B cell (primary cell): ENCODE measurements at regions not wholly inside any gene's neighbourhood (a gene's known extent, or its start where the extent isn't known, plus 50 kb on each side); places are given as distances from the start of the nearest gene placed in this dataset.

ENCODE experiments used
- ATAC-seq: fragments of 200-7000 bp; cut with Tn5 transposase; one replicate; pipeline ENCODE4 v1.10.0; 2021; ENCODE audit warnings: low read depth, mild to moderate bottlenecking, moderate number of reproducible peaks, moderate library complexity
- CTCF ChIA-PET: fragments of 350-600 bp; sonication (Branson Sonifier 250); formaldehyde crosslinking; loops from one replicate; lab custom pipeline; 2021; ENCODE audit warnings: antibody characterized with exemption, inconsistent platforms; lab: Charles Lee
- POLR2A ChIA-PET: fragments of 350-600 bp; sonication (Branson Sonifier 250); formaldehyde crosslinking; loops from one replicate; lab custom pipeline; 2021; ENCODE audit warnings: antibody characterized with exemption; lab: Charles Lee
- DNase-seq: peaks from one replicate; pipeline ENCODE4 v3.0.0; 2013
- H2AFZ ChIP-seq: 2 replicates; pipeline ENCODE4 v1.6.1; 2012; ENCODE audit warnings: mild to moderate bottlenecking, low read depth, low read length; ENCODE audit not compliant: insufficient read depth, poor library complexity, severe bottlenecking
- H3K27ac ChIP-seq, 2 donors: 1 replicate in 1 of 2; 2 replicates in 1 of 2; pipeline ENCODE4 v1.5.1; 2012 to 2013; ENCODE audit warnings: low read length in 2 of 2, mild to moderate bottlenecking in 2 of 2, moderate library complexity in 1 of 2
- H3K27me3 ChIP-seq, 4 experiments: fragments of 200-600 bp in 1 of 4; sonication (generic) in 1 of 4; replicated peaks in 1 of 4; 1 replicate in 2 of 4; 2 replicates in 2 of 4; pipeline versions ENCODE4 v1.6.1 to v1.7.0; 2013 to 2016; ENCODE audit warnings: low read length in 3 of 4, mild to moderate bottlenecking in 2 of 4, mixed read lengths in 1 of 4, moderate library complexity in 1 of 4; ENCODE audit not compliant: insufficient read depth in 4 of 4, control insufficient read depth in 3 of 4; ENCODE audit errors: control extremely low read depth in 1 of 4
- H3K36me3 ChIP-seq, 2 experiments: replicated peaks in 1 of 2; 1 replicate in 1 of 2; 2 replicates in 1 of 2; pipeline versions ENCODE4 v1.6.1 to v1.7.1; 2013; ENCODE audit warnings: low read length in 1 of 2; ENCODE audit not compliant: insufficient read depth in 2 of 2, control insufficient read depth in 1 of 2; ENCODE audit errors: control extremely low read depth in 1 of 2, extremely low read depth in 1 of 2
- H3K4me1 ChIP-seq, 2 donors: fragments of 200-600 bp in 1 of 2; sonication (generic) in 1 of 2; 1 replicate in 1 of 2; 2 replicates in 1 of 2; pipeline versions ENCODE4 v1.5.1 to v1.6.1; 2013 to 2017; ENCODE audit warnings: low read length in 2 of 2; ENCODE audit not compliant: control insufficient read depth in 2 of 2, insufficient read depth in 2 of 2
- H3K4me2 ChIP-seq: replicated peaks from 2 replicates; pipeline ENCODE3; 2012; ENCODE audit warnings: mild to moderate bottlenecking, low read depth, low read length; ENCODE audit not compliant: poor library complexity, severe bottlenecking
- H3K4me3 ChIP-seq, 5 experiments: fragments of 200-600 bp in 1 of 5; sonication (generic) in 1 of 5; 1 replicate in 3 of 5; 2 replicates in 2 of 5; pipeline versions ENCODE4 v1.5.1 to v1.7.0; 2011 to 2016; ENCODE audit warnings: low read length in 4 of 5, mild to moderate bottlenecking in 4 of 5, low read depth in 2 of 5, control low read depth in 1 of 5, moderate library complexity in 1 of 5; ENCODE audit not compliant: insufficient read depth in 1 of 5; ENCODE audit errors: control extremely low read depth in 1 of 5, extremely low read depth in 1 of 5
- H3K79me2 ChIP-seq: fragments of 200-600 bp; sonication (generic); one replicate; pipeline ENCODE4 v1.6.0; 2016; ENCODE audit warnings: low read length; ENCODE audit not compliant: control insufficient read depth, insufficient read depth
- H3K9ac ChIP-seq: fragments of 200-600 bp; sonication (generic); 2 replicates; pipeline ENCODE4 v1.6.1; 2017; ENCODE audit warnings: mild to moderate bottlenecking, low read length, moderate library complexity
- H3K9me3 ChIP-seq, 3 donors: one replicate each; pipeline versions ENCODE4 v1.6.1 to v1.7.1; 2013; ENCODE audit warnings: low read length in 2 of 3; ENCODE audit not compliant: control insufficient read depth in 2 of 3, insufficient read depth in 1 of 3; ENCODE audit errors: control extremely low read depth in 1 of 3
- H4K20me1 ChIP-seq: 2 replicates; pipeline ENCODE4 v1.6.0; 2012; ENCODE audit warnings: mild to moderate bottlenecking, low read length; ENCODE audit not compliant: insufficient read depth, control insufficient read depth, poor library complexity, severe bottlenecking
- H3K27ac Mint-ChIP-seq: one replicate; pipeline ENCODE4 v1.8.0; 2021; ENCODE audit warnings: mixed read lengths
- H3K27me3 Mint-ChIP-seq: one replicate; pipeline ENCODE4 v1.8.0; 2021; ENCODE audit warnings: mixed read lengths
- H3K4me1 Mint-ChIP-seq: one replicate; pipeline ENCODE4 v1.8.0; 2021; ENCODE audit warnings: mixed read lengths
- H3K4me3 Mint-ChIP-seq: one replicate; pipeline ENCODE4 v1.8.0; 2021; ENCODE audit warnings: mixed read lengths
- H3K9me3 Mint-ChIP-seq: one replicate; pipeline ENCODE4 v1.8.0; 2022; ENCODE audit warnings: mixed read lengths; ENCODE audit not compliant: insufficient read depth
- EZH2 ChIP-seq: IDR thresholded peaks from 2 replicates; pipeline ENCODE4 v1.6.1; 2012; ENCODE audit warnings: borderline replicate concordance, low read depth, mild to moderate bottlenecking, moderate library complexity, low read length; ENCODE audit not compliant: insufficient read depth, poor library complexity, severe bottlenecking
- WGBS: methylation state at CpG from one replicate; pipeline ENCODE4 v1.1.5; 2013; ENCODE audit warnings: missing lambda C conversion rate; ENCODE audit not compliant: insufficient coverage; 5-methylcytosine and 5-hydroxymethylcytosine counted together
- intact Hi-C: fragments of 100-400 bp; cut with micrococcal nuclease; formaldehyde crosslinking; loops from one replicate; pipeline ENCODE4 v1.10.0; 2022
- TF ChIP-seq, protein P1 (sequence below): fragments of 200-600 bp; IDR thresholded peaks from one replicate; pipeline ENCODE4 v1.8.0; 2022; ENCODE audit warnings: antibody characterized with exemption, mild to moderate bottlenecking

- no peaks in the 10 kb centered on the region for H3K27me3 Mint-ChIP-seq
- no peak for ATAC-seq
- no CpG with 5 or more reads among the region's 1 CpG for WGBS
- no peak for DNase-seq
- Histone ChIP-seq H3K4me1 (peaks cover 0 to 4% of the 10 kb centered on the region in 2 donors), H3K9ac (no peak overlapping the region), H3K36me3 (no peaks in the 10 kb centered on the region), H4K20me1 (no peaks in the 10 kb centered on the region), H3K4me3 (no peak overlapping the region), H3K4me2 (no peak overlapping the region), H2AFZ (peak overlapping the region; percentile 30), H3K9me3 (no peaks in the 10 kb centered on the region), H3K79me2 (no peaks in the 10 kb centered on the region), H3K27me3 (no peaks in the 10 kb centered on the region), H3K27ac (no peak overlapping the region)
- intact Hi-C loops, result no loop called here
- peaks cover 7% of the 10 kb centered on the region for H3K4me1 Mint-ChIP-seq
- no peak overlapping the region for H3K27ac Mint-ChIP-seq
- peaks cover 3% of the 10 kb centered on the region for H3K9me3 Mint-ChIP-seq
- H3K4me3 Mint-ChIP-seq, result no peak overlapping the region
- POLR2A ChIA-PET, result no interaction called here
- CTCF ChIA-PET, result no interaction called here
- TF ChIP-seq, protein P1, sequence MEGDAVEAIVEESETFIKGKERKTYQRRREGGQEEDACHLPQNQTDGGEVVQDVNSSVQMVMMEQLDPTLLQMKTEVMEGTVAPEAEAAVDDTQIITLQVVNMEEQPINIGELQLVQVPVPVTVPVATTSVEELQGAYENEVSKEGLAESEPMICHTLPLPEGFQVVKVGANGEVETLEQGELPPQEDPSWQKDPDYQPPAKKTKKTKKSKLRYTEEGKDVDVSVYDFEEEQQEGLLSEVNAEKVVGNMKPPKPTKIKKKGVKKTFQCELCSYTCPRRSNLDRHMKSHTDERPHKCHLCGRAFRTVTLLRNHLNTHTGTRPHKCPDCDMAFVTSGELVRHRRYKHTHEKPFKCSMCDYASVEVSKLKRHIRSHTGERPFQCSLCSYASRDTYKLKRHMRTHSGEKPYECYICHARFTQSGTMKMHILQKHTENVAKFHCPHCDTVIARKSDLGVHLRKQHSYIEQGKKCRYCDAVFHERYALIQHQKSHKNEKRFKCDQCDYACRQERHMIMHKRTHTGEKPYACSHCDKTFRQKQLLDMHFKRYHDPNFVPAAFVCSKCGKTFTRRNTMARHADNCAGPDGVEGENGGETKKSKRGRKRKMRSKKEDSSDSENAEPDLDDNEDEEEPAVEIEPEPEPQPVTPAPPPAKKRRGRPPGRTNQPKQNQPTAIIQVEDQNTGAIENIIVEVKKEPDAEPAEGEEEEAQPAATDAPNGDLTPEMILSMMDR, result no peak
- no peak for TF ChIP-seq EZH2
Measured at GRCh38 chr3:106290304-106290997, 421.6 kb upstream of the CBLB start.

GRCh38 chr3:106293161-106293560 is 424.3 kb upstream of the CBLB start:
- H3K4me1 Mint-ChIP-seq, result peaks cover 7% of the 10 kb centered on the region
- no peaks in the 10 kb centered on the region for H3K9me3 Mint-ChIP-seq
- no peak overlapping the region for H3K27ac Mint-ChIP-seq
- no peak for DNase-seq
- Histone ChIP-seq H2AFZ (no peak overlapping the region), H3K4me3 (no peak overlapping the region), H3K4me1 (peaks cover 0 to 4% of the 10 kb centered on the region in 2 donors), H3K79me2 (no peaks in the 10 kb centered on the region), H3K4me2 (no peak overlapping the region), H3K27ac (no peak overlapping the region), H3K36me3 (no peaks in the 10 kb centered on the region), H4K20me1 (no peaks in the 10 kb centered on the region), H3K9ac (no peak overlapping the region), H3K27me3 (no peaks in the 10 kb centered on the region), H3K9me3 (no peaks in the 10 kb centered on the region)
- intact Hi-C loops, result no loop called here
- no peak overlapping the region for H3K4me3 Mint-ChIP-seq
- TF ChIP-seq, protein P1, result no peak
- no peak for TF ChIP-seq EZH2
- no CpG with 5 or more reads among the region's 3 CpGs for WGBS
- POLR2A ChIA-PET, result no interaction called here
- CTCF ChIA-PET, result no interaction called here
- no peaks in the 10 kb centered on the region for H3K27me3 Mint-ChIP-seq
- ATAC-seq, result no peak
